GM23338 (cell line): ENCODE measurements at regions not wholly inside any gene's neighbourhood (a gene's known extent, or its start where the extent isn't known, plus 50 kb on each side); places are given as distances from the start of the nearest gene placed in this dataset.

Experiments used
- ATAC-seq: fragments of 200-7000 bp; cut with Tn5 transposase; 3 replicates; pipeline ENCODE4 v1.9.1; 2020
- DNase-seq: peaks from one replicate; pipeline ENCODE4 v3.0.0-alpha.2; 2015; ENCODE audit warnings: low spot score
- H2AFZ ChIP-seq: fragments of 200-600 bp; sonication (generic); 2 replicates; pipeline ENCODE4 v1.8.0; 2016; ENCODE audit warnings: antibody characterized with exemption, mild to moderate bottlenecking, moderate library complexity
- H3F3A ChIP-seq: fragments of 200-600 bp; sonication (generic); replicated peaks from 2 replicates; pipeline ENCODE4 v1.8.0; 2017; ENCODE audit warnings: antibody characterized with exemption, mixed run types, low read depth
- H3K27ac ChIP-seq: fragments of 200-600 bp; sonication (generic); 2 replicates; pipeline ENCODE4 v1.6.1; 2016; ENCODE audit warnings: low read depth
- H3K27me3 ChIP-seq: fragments of 200-600 bp; sonication (generic); 2 replicates; pipeline ENCODE4 v1.8.0; 2016; ENCODE audit warnings: mild to moderate bottlenecking, mixed run types, moderate library complexity; ENCODE audit not compliant: insufficient read depth
- H3K36me3 ChIP-seq: fragments of 200-600 bp; sonication (generic); 2 replicates; pipeline ENCODE4 v1.8.0; 2016; ENCODE audit warnings: mild to moderate bottlenecking; ENCODE audit not compliant: insufficient read depth
- H3K4me1 ChIP-seq: fragments of 200-600 bp; sonication (generic); 2 replicates; pipeline ENCODE4 v1.8.0; 2016; ENCODE audit warnings: mild to moderate bottlenecking, moderate library complexity; ENCODE audit not compliant: insufficient read depth
- H3K4me2 ChIP-seq: fragments of 200-600 bp; sonication (generic); 2 replicates; pipeline ENCODE4 v1.7.1; 2017; ENCODE audit warnings: mixed run types
- H3K4me3 ChIP-seq: fragments of 200-600 bp; sonication (generic); 2 replicates; pipeline ENCODE4 v1.6.1; 2016; ENCODE audit warnings: mixed run types
- H3K79me2 ChIP-seq: fragments of 200-600 bp; sonication (generic); replicated peaks from 2 replicates; pipeline ENCODE4 v1.8.0; 2017; ENCODE audit warnings: mild to moderate bottlenecking; ENCODE audit not compliant: insufficient read depth
- H3K9me2 ChIP-seq: fragments of 200-600 bp; sonication (generic); 2 replicates; pipeline ENCODE4 v1.8.0; 2017; ENCODE audit not compliant: insufficient read depth
- H4K20me1 ChIP-seq: fragments of 200-600 bp; sonication (generic); replicated peaks from 2 replicates; pipeline ENCODE4 v1.8.0; 2017; ENCODE audit warnings: mild to moderate bottlenecking; ENCODE audit not compliant: insufficient read depth
- H3K27ac Mint-ChIP-seq: 2 replicates; pipeline ENCODE4 v1.8.0; 2020; ENCODE audit warnings: inconsistent platforms, mild to moderate bottlenecking, moderate library complexity, mixed read lengths
- H3K27me3 Mint-ChIP-seq: 3 replicates; pipeline ENCODE4 v1.8.0; 2022; ENCODE audit warnings: low read depth, mild to moderate bottlenecking, moderate library complexity, mixed read lengths, inconsistent platforms; ENCODE audit not compliant: insufficient read depth, poor library complexity
- H3K36me3 Mint-ChIP-seq: 3 replicates; pipeline ENCODE4 v1.8.0; 2021; ENCODE audit warnings: low read depth, mild to moderate bottlenecking, inconsistent platforms, moderate library complexity, mixed read lengths
- H3K4me1 Mint-ChIP-seq: 3 replicates; pipeline ENCODE4 v1.8.0; 2020; ENCODE audit warnings: mild to moderate bottlenecking, inconsistent platforms, mixed read lengths
- H3K4me3 Mint-ChIP-seq: 3 replicates; pipeline ENCODE4 v1.8.0; 2021; ENCODE audit warnings: moderate library complexity, mild to moderate bottlenecking, inconsistent platforms, mixed read lengths
- H3K9me3 Mint-ChIP-seq: 3 replicates; pipeline ENCODE4 v1.8.0; 2020; ENCODE audit warnings: moderate library complexity, mild to moderate bottlenecking, inconsistent platforms, mixed read lengths
- CREB1 ChIP-seq: fragments of 250-450 bp; sonication (Bioruptor Pico); IDR thresholded peaks from 2 replicates; pipeline ENCODE4 v1.5.0; 2020; ENCODE audit warnings: low read depth, mild to moderate bottlenecking, moderate library complexity
- CTCF ChIP-seq, 2 experiments: fragments of 200-600 bp in 1 of 2; sonication (generic) in 1 of 2; conservative IDR thresholded peaks; 2 replicates each; pipeline versions ENCODE4 v1.5.1 to v1.6.1; 2016 to 2017; ENCODE audit warnings: antibody characterized with exemption in 2 of 2, low read depth in 2 of 2, mild to moderate bottlenecking in 2 of 2, moderate library complexity in 1 of 2
- EZH2 ChIP-seq: fragments of 200-600 bp; sonication (generic); IDR thresholded peaks from one replicate; pipeline ENCODE4 v1.8.0; 2017; ENCODE audit warnings: antibody characterized with exemption, mild to moderate bottlenecking, low read depth; ENCODE audit not compliant: unreplicated experiment
- EZH2phosphoT487 ChIP-seq: fragments of 200-600 bp; sonication (generic); IDR thresholded peaks from one replicate; pipeline ENCODE4 v1.8.1; 2018; ENCODE audit warnings: antibody characterized with exemption; ENCODE audit not compliant: unreplicated experiment
- JUNB ChIP-seq: IDR thresholded peaks from one replicate; pipeline ENCODE4 v1.6.1; 2016; ENCODE audit warnings: antibody characterized with exemption; ENCODE audit not compliant: unreplicated experiment
- NANOG ChIP-seq: IDR thresholded peaks from 2 replicates; pipeline ENCODE4 v1.6.1; 2016; ENCODE audit warnings: antibody characterized with exemption, borderline replicate concordance
- POLR2AphosphoS5 ChIP-seq: IDR thresholded peaks from 2 replicates; pipeline ENCODE4 v1.6.1; 2016; ENCODE audit warnings: antibody characterized with exemption, low read depth
- REST ChIP-seq: IDR thresholded peaks from one replicate; pipeline ENCODE4 v1.6.1; 2018; ENCODE audit warnings: antibody characterized with exemption; ENCODE audit not compliant: unreplicated experiment
- STAT1 ChIP-seq: IDR thresholded peaks from one replicate; pipeline ENCODE4 v1.6.1; 2016; ENCODE audit warnings: antibody characterized with exemption; ENCODE audit not compliant: unreplicated experiment
- ZNF114 ChIP-seq: fragments of 250-450 bp; sonication (Bioruptor Pico); IDR thresholded peaks from 2 replicates; pipeline ENCODE4 v1.5.0; 2020; ENCODE audit warnings: mild to moderate bottlenecking, moderate library complexity
- ZNF331 ChIP-seq: fragments of 250-450 bp; sonication (Bioruptor Pico); IDR thresholded peaks from 2 replicates; pipeline ENCODE4 v1.5.0; 2020; ENCODE audit warnings: low read depth, mild to moderate bottlenecking, moderate library complexity
- ZNF462 ChIP-seq: fragments of 250-450 bp; sonication (Bioruptor Pico); IDR thresholded peaks from 2 replicates; pipeline ENCODE4 v1.5.0; 2020; ENCODE audit warnings: mild to moderate bottlenecking, moderate library complexity

GRCh38 chr16:65202461-65202860 lies 80.6 kb upstream of the CDH11 start:
- Mint-ChIP-seq H3K4me3 (no peak overlapping the region), H3K27ac (no peak overlapping the region), H3K4me1 (no peaks in the 10 kb centered on the region), H3K9me3 (no peaks in the 10 kb centered on the region), H3K27me3 (no peaks in the 10 kb centered on the region), H3K36me3 (no peaks in the 10 kb centered on the region)
- DNase-seq = no peak
- Histone ChIP-seq H3F3A (no peaks in the 10 kb centered on the region), H2AFZ (no peak overlapping the region), H3K9me2 (no peaks in the 10 kb centered on the region), H3K4me1 (no peaks in the 10 kb centered on the region), H4K20me1 (no peaks in the 10 kb centered on the region), H3K36me3 (no peaks in the 10 kb centered on the region), H3K27me3 (no peaks in the 10 kb centered on the region), H3K4me2 (no peak overlapping the region), H3K4me3 (no peak overlapping the region), H3K79me2 (no peaks in the 10 kb centered on the region), H3K27ac (no peak overlapping the region)
- no peak for TF ChIP-seq ZNF331 (CRISPR knock-in tag)
- no peak for TF ChIP-seq CREB1 (CRISPR knock-in tag)
- TF ChIP-seq NANOG = no peak
- TF ChIP-seq ZNF114 (CRISPR knock-in tag) = no peak
- ATAC-seq = no peak

GRCh38 chr16:65201511-65201910 lies 79.6 kb upstream of the CDH11 start:
- Histone ChIP-seq H3K27ac (no peak overlapping the region), H3K4me2 (no peak overlapping the region), H4K20me1 (no peaks in the 10 kb centered on the region), H3K36me3 (no peaks in the 10 kb centered on the region), H3K79me2 (no peaks in the 10 kb centered on the region), H3K4me1 (no peaks in the 10 kb centered on the region), H3F3A (no peaks in the 10 kb centered on the region), H3K4me3 (no peak overlapping the region), H3K9me2 (no peaks in the 10 kb centered on the region), H2AFZ (no peak overlapping the region), H3K27me3 (no peaks in the 10 kb centered on the region)
- no peak for DNase-seq
- H3K27me3 Mint-ChIP-seq = no peaks in the 10 kb centered on the region
- no peaks in the 10 kb centered on the region for H3K4me1 Mint-ChIP-seq
- no peak overlapping the region for H3K27ac Mint-ChIP-seq
- H3K9me3 Mint-ChIP-seq = no peaks in the 10 kb centered on the region
- no peak for ATAC-seq
- no peaks in the 10 kb centered on the region for H3K36me3 Mint-ChIP-seq
- H3K4me3 Mint-ChIP-seq = no peak overlapping the region
- TF ChIP-seq ZNF331 (CRISPR knock-in tag) (no peak), REST (no peak), CREB1 (CRISPR knock-in tag) (no peak), ZNF462 (CRISPR knock-in tag) (no peak), CTCF (conservative IDR thresholded peaks at IDR 0.05; ENCODE audit: low read depth in 2 of 2) (no peak), EZH2phosphoT487 (no peak), EZH2 (no peak), STAT1 (no peak), JUNB (no peak), POLR2AphosphoS5 (no peak), NANOG (no peak), ZNF114 (CRISPR knock-in tag) (no peak)
